Testis (tissue), 2 donors: ENCODE measurements at regions not wholly inside any gene's neighbourhood (a gene's known extent, or its start where the extent isn't known, plus 50 kb on each side); places are given as distances from the start of the nearest gene placed in this dataset.
"Not testable (repeated sequence)": the region's sequence is repeated elsewhere in the genome, so short reads cannot be mapped to it uniquely, and the experiment has no call there.

Source experiments
- POLR2A ChIP-seq: fragments of 450-650 bp; IDR thresholded peaks from one replicate; pipeline ENCODE4 v1.6.1; 2017; ENCODE audit warnings: antibody characterized with exemption, mild to moderate bottlenecking, moderate library complexity
- TF ChIP-seq, protein P1 (sequence below), 3 experiments: fragments of 450-650 bp in 2 of 3; fragments of 200-600 bp in 1 of 3; sonication (generic) in 1 of 3; IDR thresholded peaks; one replicate each; pipeline ENCODE4 v1.5.1; 2016 to 2019; ENCODE audit warnings: antibody characterized with exemption in 3 of 3, mild to moderate bottlenecking in 2 of 3, moderate library complexity in 1 of 3

DNA sequence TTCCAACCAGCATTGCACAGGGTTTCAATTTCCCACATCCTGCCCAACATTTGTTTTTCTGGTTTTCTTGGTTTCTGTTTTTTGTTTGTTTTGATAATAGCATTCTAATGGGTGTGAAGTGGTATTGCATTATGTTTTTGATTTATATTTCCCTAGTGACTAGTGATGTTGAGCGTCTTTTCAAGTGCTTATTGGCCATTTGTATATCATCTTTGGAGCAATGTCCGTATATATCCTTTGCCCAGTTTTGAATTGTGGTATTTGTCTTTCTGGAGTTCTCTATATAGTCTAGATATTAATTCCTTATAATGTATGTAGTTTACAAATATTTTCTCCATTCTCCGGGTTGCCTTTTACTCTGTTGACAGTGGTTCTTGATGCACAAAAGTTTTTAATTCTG, 2168.1 kb upstream of the DEFB115 start:
- TF ChIP-seq, protein P1, sequence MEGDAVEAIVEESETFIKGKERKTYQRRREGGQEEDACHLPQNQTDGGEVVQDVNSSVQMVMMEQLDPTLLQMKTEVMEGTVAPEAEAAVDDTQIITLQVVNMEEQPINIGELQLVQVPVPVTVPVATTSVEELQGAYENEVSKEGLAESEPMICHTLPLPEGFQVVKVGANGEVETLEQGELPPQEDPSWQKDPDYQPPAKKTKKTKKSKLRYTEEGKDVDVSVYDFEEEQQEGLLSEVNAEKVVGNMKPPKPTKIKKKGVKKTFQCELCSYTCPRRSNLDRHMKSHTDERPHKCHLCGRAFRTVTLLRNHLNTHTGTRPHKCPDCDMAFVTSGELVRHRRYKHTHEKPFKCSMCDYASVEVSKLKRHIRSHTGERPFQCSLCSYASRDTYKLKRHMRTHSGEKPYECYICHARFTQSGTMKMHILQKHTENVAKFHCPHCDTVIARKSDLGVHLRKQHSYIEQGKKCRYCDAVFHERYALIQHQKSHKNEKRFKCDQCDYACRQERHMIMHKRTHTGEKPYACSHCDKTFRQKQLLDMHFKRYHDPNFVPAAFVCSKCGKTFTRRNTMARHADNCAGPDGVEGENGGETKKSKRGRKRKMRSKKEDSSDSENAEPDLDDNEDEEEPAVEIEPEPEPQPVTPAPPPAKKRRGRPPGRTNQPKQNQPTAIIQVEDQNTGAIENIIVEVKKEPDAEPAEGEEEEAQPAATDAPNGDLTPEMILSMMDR (IDR thresholded peaks at IDR 0.05): not testable (repeated sequence)
- not testable (repeated sequence) for TF ChIP-seq POLR2A
